GM19455 (cell line): ENCODE measurements at regions not wholly inside any gene's neighbourhood (a gene's known extent, or its start where the extent isn't known, plus 50 kb on each side); places are given as distances from the start of the nearest gene placed in this dataset.

Source experiments
- ATAC-seq: cut with Tn5 transposase; IDR thresholded peaks from one replicate; pipeline ENCODE4 v1.9.1; 2021; ENCODE audit not compliant: unreplicated experiment

DNA sequence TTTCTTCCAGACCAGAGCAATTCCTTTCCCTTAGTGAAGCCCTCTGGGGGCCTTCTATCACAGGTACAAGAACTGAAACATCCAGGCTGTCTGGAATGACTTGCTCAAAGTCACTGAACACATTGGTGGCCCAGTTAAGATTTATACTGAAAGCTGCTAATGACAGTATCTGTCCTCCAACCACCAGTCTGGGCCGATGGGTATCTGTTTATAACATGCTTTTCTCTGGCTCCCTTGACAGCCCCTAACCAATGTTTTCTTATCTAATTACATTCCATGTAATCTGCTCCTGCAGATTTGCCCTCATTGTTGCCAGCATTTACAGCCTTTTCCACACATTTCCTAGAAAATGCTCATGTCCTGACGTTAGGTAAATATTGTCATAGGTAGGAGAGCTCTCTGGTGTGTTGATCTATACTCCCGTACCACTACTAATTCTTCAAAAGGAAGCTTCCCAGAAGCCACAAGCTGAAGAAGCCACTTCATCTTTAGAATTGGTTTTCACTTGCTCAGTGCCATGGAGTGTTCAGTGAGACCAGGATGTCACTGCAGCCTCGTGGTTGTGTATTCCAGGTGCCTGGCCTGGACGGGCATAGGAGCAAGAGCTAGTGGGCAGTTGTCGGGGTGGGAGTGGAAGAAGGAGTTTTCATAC, 163.9 kb downstream of the TSEN15 start:
- ATAC-seq = no peak

DNA sequence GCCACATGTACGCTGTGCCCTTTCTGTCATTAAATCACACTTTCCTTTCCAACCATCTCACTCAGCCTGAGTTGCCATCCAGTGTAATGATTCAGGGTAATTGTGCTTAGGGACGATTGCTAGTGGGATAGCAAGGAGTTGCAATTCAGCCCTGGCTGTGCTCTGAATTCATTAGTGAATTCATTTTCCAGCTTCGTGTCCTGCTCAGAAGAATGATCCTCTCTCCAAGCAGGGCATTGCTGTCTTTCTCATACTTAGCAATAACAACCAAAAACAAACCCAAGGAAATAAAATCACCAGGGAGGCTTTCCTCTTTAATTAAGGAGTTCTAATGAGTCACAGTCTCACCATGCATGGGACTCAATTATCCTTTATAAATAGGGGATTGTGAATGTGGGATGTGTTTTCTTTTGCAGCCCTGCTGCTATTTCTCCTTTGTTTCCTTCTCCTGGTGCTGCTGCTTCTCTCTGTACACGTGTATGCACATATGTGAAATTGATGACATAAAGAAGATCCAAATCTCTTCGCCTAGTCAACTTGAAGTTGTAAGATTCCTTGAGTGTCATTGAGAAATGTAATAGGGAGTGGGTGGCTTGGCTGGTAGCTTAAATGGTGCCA, 167.0 kb downstream of the TSEN15 start:
- no peak for ATAC-seq

DNA sequence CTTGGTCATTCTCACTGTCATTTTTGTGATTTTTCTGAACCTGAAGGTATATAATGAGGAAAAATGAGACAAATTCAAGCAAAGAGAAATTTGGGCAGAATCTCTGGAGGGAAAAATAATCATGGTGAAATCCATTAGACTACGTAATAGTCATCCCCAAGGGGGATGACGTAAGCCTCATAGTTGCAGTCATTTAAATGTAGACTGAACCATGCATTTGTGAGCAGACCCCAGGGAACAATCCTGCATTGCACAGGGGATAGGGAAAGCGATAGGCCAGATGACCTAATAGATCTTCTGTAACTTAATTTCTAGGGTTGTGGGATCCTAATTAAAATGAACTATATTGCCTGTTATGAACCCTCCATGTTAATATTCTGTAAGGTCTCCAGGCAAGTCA, 167.4 kb upstream of the C1orf21 start:
- no peak for ATAC-seq

DNA sequence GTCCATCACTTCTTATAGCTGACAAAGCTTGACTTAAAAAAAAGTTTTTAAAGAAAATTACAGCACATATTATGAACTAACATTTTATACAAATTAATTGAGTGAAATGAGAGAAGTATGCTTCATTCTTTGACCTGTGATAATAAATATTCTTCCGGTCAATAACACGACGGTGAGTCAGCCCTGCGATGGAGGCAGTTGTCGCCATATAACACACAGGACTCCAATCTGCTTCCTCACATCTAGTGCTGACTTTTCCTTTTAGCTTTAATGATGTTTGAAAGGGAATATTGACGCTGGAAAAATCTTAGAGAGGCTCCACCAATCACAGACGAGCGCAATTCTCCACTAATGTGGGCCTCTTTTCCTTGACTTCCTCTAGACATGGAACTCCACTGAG, 166.9 kb upstream of the C1orf21 start:
- ATAC-seq = no peak

DNA sequence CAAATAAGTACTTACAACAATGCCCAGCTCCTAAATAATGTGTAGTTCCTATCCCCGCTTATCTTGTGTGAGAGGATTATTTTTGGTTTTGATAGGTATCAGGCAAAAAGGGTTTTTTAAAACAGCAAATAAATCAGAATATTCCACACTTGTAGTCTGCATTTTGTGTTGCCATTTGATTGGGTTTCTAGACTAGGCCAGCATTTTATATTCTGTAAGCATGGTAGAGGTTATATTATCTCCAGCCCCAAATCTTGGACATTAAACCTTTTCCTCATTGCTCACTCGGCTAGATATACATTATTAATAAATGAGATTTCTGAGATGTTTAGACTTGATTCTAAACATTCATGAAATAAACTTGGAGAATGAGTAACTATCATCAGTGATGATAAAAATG, 165.7 kb upstream of the C1orf21 start:
- no peak for ATAC-seq

DNA sequence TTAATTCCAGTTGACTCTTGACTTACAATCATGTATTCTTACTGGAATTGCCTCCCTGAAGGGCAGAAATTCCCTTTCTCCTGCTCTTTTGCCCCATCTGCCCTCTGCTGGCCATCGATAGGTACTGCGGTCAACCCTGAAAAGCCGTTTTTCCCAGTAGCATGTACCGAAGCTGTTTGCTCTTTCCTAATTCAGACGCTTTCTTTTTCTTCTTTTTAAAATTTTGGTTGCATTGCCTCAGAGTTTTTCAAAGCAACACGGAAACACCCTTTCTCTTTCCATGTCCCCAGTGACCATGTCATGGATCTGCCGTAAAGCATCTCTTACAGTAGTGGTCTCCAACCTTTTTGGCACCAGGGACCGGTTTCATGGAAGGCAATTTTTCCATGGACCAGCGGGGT, 164.2 kb upstream of the C1orf21 start:
- ATAC-seq = no peak

DNA sequence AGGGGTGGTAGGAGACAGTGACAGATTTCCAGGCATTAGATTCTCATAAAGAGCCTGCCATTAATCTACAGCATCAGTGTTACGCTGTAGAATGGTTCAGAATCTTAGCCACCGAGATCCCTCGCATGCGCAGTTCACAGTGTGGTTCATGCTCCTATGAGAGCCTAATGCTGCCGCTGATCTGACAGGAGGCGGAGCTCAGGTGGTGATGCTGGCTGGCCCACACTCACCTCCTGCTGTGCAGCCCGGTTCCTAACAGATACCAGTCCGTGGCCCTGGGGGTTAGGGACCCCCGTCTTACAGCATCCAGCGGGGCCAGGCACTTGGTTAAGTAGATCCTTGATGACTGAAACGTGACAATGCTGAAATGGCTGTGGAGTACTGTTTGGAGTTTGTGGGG, 163.6 kb upstream of the C1orf21 start:
- no peak for ATAC-seq

DNA sequence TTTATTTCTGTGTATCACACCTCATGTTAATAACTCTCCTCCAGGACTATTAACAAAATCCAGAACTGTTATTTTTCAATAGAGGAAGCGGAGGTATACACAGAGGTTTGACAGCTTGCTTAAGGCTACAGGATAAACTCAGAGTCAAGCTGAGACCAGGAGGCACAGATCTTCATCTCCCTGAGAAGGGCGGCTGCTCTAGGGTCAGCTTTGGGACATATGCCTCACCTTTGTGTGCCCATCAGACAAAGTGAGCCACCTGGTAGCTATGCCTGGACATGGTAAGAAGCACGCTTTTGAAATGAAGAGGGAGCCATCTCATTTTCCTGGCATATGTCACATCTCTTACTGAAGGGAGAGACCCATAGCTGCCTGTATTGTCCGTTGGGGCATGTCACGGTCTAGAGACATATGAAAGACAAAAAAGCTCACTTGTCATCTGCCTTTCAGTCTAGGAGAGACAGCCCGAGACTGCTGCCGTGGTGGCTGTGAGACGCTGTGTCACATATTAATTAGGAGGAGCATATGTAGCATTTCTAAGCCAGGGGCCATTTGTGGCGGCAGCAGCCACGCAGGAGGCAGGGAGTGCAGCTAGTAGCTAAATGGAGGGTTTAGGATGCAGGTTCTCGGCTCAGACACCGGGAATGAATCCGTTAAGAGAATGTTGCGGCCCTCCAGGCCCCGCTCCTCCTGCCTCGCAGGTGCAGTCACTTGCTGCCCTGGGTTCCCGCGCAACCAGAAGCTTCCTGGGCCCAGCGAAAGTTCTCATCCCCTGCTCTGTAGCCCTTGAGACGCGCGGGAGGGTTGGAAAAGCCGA, 161.3 kb upstream of the C1orf21 start:
- no peak for ATAC-seq

DNA sequence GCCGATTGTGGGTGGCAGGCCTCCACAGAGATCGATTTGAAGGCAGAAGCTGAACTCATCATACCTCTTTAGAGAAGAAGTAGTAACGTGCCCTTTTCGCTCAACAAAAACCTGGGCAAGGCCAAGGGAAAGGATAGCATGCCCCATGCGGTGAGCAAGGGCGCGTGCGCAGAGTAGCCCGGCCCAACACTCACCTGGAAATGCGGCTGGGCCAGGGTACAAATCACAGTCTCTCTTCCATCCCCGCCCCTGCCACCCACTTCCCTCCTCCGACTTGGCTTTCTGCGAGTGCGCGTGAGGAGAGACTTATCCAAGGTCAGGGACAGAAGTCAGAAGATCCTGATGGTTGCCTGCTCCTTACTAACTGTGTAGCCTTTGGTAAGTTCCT, 160.7 kb upstream of the C1orf21 start:
- ATAC-seq = no peak

DNA sequence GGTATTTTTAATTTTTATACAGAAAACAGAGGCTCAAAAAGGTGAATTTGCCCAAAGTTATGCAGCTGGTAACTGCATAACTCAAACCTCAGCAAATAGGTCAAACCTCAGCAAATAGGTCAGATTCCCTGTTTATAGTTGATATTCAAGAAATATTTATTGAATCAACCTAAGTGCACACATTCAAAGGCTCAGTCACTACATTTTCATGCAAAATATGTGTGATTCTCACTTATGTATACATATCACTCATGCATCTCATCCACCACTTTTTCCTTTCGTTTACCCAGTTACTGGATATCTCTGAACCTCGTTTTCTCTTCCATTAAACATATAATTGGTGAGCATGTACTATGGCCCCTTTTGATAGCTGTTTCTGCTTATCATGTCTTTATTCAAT, 158.3 kb upstream of the C1orf21 start:
- ATAC-seq = no peak

DNA sequence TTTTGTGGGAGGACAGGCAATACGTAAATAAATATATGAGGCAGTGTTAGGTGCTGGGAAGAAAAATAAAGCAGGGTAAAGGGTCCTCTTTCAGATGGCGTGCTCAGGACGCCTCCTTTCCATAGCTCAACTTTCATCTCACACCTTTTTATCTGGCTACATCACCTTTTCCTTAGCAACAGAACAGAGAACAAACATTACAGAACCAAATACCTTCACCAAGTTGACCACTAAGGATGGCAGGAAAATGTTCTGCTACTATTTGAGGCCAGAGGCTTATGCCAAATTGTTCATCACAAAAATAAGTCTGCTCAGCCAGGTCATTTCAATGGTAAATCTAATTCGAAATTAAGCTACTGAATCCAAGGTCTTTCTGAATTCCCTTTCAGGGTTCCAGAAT, 149.2 kb upstream of the C1orf21 start:
- no peak for ATAC-seq

DNA sequence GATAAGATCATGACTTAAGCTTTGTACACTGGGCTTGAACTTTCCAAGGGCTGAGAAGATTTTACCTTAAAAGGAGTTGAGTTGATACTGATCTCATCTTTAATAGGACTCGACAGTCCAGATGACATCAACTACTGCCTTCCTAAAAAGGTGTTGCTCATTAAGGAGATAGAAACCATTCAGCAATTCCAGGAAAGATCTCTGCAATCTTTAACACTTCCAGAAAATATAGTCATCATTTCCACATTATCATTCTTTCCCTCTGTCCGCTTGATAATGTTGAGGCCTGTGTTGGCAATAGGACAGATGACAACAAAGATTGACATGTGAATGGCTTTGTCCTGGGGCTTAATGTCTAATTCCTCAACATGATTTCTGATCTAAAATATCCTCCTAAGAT, 145.4 kb upstream of the C1orf21 start:
- no peak for ATAC-seq

DNA sequence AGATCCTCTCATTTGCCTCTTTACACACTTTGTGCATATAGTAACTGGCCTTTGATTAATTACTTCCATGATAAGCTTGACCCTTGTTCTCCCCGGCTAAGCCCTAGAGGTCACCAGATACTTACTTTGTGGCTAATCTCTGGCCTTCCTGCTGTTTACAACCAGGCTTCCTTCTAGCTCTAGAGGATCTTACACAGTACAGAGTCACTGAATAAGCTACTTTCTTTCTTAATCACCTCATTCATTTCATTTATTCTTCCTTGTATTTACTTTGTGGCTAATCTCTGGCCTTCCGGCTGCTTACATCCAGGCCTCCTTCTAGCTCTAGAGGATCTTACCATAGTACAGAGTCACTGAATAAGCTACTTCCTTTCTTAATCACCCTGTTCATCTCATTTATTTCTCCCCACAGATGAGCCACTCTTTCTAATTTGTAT, 144.3 kb upstream of the C1orf21 start:
- ATAC-seq = no peak

DNA sequence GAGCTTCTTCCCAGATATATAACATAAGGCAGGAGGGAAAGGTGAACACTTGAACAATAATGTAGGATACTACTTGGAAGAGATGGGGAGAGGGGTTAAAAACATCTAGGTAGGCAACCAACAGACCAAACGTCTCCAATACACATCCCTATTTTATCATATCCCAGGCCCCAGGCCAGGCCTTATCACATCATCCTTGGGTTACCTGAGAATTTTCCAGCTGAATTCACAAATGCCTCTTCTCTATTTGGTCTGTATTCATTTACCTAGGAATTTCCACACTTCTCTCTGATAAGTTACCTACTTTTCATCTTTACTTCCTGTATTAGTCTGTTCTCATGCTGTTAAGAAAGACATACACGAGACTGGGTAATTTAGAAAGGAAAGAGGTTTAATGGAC, 141.9 kb upstream of the C1orf21 start:
- ATAC-seq = no peak

DNA sequence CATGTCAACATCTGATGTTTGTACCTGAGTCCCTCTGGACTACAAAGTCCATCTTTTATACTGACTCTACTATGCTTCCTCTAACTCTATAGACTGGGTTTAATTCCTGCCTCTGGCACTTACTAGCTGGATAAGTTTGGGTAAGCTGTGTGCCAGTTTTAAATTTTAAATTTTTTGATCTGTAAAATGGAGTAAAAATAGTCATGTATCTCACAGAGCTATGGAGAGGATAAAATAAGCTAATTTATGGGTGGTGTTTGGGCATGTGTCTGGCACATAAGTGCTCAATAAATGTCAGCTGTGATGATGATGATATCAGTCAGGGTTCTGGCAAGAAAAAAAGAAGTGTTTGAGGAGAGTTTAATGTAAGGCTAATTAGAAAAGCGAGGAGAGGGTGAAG, 139.2 kb upstream of the C1orf21 start:
- ATAC-seq = no peak

DNA sequence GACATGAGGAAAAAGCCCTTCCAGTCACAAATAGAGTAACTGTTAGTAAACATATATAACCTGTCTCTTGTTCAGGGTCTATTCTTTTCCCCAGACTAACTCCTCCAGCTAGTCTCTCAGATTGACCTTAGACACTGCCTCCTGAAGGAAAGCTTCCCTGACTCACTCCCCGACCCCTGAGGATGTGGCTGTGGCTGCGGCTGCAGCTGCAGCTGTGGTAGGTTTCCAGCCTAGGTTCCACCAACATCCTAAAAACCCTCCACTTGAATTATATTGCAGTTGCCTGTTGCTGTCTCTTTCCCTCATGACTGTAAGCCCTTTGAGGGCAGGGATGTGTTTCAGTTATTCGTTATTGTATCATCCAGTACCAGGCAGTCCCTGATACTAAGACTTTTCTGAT, 132.9 kb upstream of the C1orf21 start:
- no peak for ATAC-seq

DNA sequence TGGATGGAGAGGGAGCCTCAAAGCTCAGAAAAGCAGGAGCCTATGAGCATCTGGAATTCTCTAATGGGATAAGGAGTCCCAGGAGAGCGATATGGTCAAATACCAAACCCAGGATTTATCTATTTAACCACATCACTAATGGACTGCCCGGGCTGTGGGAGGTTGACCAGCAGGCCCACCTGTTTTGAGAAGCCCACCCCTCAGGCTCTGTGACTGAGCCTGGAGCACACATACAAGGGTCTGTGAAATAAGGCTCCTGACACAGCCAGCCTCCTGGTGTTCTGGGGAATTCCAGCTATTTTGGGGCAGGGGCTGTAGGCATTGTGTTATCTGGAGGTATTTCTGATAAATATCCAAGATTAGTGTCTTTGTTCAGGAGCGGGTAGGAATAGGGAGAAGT, 132.0 kb upstream of the C1orf21 start:
- ATAC-seq = no peak

DNA sequence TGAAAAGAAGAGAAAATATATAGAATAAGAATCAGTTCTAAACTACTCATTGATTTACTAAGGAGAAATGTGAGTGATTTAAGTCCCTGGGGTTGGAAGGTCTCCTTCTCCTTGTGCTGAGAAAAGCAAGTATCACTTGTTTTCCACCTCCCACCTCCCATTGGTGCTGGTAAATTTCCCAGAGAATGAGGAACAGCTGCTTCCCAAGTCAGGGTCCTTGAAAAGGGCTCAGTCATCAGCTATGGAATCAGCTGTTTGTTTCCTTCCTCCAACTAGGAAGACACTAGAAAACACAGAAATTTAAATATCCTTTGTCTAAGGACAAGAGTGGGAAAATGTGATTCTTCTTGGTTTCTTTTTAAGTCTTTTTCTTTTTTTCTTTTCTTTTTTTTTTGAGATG, 131.3 kb upstream of the C1orf21 start:
- no peak for ATAC-seq

DNA sequence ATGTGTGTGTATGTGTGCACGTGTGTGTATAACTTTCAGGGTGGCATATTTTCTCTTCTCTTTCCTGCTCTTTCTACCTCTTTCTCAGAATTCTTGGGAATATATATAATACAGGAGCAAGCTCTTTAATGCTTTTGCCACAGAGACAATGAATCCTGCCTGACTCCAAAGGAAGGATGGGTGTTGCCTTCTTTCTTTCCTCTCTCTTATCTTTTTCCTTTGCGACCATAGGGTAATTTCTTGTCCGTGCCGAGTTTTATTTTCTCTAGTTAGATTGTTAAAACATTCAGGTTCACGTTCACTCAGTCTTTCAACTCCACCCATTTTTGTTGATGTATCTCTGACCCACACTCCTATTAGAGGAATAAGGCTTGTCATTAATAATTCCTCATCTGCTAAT, 129.0 kb upstream of the C1orf21 start:
- ATAC-seq = no peak

DNA sequence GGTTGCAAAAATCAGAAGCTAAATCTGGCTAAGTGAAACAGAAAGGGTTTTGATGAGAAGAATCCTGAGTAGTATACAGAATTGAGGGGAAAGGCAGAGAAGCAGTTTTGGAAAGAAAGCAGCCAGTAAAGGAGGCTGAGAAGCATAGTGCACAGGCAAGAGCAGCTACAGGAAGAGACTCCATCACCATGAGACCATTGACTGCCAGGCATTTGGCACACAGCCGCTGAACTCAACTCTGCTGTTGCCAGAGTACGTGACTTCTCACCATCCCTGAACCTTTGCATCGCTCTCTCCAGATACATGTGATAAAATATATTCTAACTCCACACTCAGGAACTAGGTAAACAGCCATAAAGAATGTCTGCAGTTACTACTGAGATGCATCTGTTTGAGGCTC, 128.3 kb upstream of the C1orf21 start:
- no peak for ATAC-seq

DNA sequence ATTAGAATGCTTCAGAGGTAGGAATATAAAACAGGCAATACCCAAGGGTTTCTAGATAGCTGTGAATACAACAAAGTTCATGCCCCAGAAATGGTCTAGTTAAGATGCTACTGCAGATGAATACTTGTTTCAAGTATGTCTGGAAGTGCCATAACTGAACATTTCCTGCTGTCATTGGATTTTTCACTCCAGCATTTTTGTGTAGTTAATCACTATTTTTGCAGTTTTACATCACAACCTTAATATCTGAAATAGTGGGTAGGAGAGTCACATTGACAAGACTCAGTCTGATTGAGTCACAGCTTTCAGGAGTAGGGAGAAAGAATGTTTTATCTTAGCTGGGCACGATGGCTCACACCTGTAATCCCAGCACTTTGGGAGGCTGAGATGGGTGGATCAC, 126.4 kb upstream of the C1orf21 start:
- ATAC-seq = no peak

DNA sequence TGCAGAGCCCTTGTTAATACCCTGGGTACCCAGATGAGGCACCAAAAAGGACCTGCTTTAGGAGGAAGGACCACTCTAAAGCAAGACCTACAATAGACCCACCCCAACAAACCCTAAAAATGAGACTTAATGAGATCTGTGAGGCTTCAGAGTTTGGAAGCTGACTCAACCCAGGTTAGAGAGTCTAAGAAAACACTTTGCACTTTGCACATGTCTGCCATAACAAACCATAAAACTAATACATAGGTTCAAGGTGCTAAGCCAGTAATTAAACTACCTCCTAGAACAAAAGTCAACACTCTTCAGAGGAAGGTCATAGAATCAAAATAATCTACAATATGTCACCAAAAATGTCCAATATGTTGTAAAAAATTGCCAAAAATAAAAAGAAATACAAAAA, 124.7 kb upstream of the C1orf21 start:
- ATAC-seq = no peak
